ENCODE measurements at regions not wholly inside any gene's neighbourhood (a gene's known extent, or its start where the extent isn't known, plus 50 kb on each side); places are given as distances from the start of the nearest gene placed in this dataset.

- DNase-seq (ENCODE audit: low spot score), result no peak
Measured at GRCh38 chr13:76189882-76190519, 553.9 kb downstream of the LMO7 start.

- DNase-seq (ENCODE audit: low spot score), result no peak
Measured at GRCh38 chr13:76175961-76176725, 540.0 kb downstream of the LMO7 start.

GRCh38 chr13:76168661-76169060, 532.5 kb downstream of the LMO7 start:
- no peak for DNase-seq (ENCODE audit: low spot score)

GRCh38 chr13:76164290-76164689, 528.2 kb downstream of the LMO7 start:
- no peak for DNase-seq (ENCODE audit: low spot score)

DNA sequence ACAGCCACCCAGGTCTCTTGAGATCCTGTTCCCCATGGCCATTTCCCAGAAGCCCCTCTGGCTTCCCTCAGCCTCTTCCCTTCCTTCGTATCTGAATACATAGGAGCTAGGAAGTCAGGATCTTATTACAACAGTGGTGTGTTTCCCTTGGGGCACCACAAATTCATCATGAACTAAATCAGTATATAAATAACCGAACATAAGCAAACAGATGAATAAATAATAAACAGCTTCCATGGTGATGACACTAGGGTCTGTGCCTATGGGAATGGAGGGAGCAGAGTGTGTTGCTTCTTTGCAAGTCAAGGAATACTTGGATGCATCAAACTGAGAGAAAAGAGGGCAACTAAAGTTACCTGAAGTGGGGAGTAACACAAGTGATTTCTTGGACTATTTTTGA, 527.6 kb downstream of the LMO7 start:
- no peak for DNase-seq (ENCODE audit: low spot score)

DNA sequence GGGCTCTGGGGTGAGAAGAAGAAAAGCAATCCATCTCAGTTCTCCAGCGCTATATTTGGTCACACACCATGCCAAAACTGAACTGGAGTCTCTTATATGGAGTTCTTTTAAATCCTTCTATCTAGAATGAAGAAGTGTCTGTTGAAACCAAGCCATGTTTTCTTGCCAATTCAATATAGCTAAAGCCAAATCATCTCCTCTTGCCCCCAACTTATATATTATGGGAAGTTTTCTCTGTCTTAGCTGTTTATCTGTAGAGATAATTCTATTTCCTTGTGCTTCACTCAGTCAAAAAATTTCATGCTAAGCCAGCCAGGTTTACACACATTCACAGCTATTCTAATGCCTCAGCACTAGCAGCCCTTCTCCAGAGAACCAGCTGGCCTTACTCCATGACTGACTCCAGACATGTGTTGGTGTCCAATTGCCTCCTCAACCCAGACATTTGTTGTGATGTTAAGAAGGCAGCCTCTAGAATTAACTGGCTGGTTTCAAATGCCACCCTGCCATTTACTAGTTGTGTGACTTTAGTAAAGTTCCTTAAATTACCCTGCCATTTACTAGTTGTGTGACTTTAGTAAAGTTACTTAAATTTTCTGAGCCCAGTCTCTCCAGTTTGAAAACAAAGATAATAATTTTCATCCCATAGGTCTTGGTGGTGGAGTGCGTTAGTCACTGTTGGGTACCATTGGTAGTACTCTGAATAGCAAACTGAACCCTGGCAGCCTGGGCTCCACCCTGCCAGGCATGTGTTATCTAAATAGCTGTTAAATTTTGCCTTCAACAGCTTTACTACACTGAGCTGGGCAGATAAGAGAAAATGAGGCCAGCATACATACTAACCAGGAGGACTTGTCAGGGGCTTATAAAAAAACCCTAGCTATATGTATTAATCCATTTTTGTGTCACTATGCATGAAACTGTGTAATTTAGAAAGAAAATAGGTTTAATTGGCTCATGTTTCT, 525.1 kb downstream of the LMO7 start:
- DNase-seq (ENCODE audit: low spot score), result no peak

GRCh38 chr13:76160506-76160905, 524.4 kb downstream of the LMO7 start:
- DNase-seq (ENCODE audit: low spot score), result no peak

DNA sequence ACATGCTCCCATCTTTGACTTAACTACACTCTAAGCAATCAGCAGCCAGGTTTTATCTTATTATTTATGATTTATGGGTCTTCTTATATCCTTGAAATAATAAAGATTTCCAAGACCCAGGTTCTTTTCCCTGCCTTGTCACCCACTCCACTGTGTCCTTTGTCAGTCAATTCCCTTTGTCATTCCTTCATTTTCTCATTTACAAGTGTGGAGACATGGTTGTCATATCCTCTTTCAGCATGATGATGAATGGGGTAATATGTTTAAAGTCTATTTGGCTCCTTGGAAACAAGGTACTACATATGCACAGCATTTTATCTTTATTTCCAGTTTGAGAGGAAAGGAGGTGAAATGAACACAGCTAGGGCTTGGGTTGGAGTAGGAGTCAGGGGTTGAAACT, 521.8 kb downstream of the LMO7 start:
- no peak for DNase-seq (ENCODE audit: low spot score)

DNA sequence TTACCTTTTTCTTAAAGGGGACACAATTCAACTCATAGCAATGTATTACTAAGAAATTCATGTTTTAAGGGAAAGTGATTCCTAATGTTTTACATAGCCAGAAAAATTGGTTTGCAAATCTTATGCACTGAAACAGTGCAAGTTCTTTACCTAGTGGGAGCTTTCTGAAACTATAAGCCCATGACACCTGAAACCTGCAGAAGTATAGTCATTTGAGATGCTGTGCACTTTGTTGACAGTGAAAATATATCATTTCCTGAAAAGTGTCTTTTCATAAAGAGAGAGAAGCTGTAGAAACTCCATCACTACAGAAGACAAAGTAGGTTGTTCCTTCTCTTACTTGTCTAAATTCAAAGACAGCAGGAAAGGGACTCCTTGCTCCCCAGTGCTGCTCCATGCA, 517.1 kb downstream of the LMO7 start:
- DNase-seq (ENCODE audit: low spot score), result no peak

- no peak for DNase-seq (ENCODE audit: low spot score)
Measured at GRCh38 chr13:76148926-76149325, 512.8 kb downstream of the LMO7 start.

DNA sequence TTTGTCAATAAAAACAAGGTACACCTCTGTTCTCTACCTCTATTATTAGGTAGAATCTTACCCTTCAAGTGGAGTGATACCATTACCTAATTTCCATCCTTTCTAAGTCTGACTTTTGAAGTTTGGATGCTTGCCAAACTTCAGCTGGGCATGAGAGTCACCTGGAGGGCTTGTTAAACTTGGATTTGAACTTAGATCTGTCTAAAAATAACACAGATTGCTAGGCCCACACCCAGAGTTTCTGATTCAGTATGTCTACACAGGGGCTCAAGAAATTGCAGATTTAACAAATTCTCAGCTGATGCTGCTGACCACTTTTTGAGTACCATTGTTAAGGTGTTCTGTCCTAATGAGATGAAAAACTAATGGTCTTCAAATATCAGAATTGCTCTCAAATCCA, 512.2 kb downstream of the LMO7 start:
- DNase-seq (ENCODE audit: low spot score), result no peak

- no peak for DNase-seq (ENCODE audit: low spot score)
Measured at GRCh38 chr13:76132532-76132931, 496.4 kb downstream of the LMO7 start.

DNA sequence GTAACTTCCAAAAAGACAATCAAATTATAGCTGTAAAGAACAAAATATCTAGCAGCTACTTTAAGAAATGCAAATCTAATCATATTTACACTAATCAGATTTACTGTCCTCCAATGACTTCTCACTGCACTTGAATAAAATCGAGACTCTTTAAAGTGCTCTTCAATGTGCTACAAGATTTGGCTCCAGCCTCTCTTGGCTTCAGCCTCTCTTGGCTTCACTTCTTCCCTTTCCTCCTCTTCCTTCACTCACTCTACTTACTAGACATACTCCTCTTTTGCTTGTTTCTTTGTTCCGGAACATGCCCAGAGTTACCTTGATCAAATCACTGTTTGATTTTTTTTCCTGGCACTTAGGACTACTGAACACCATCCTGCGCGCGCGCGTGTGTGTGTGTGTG, 495.4 kb downstream of the LMO7 start:
- no peak for DNase-seq (ENCODE audit: low spot score)

DNA sequence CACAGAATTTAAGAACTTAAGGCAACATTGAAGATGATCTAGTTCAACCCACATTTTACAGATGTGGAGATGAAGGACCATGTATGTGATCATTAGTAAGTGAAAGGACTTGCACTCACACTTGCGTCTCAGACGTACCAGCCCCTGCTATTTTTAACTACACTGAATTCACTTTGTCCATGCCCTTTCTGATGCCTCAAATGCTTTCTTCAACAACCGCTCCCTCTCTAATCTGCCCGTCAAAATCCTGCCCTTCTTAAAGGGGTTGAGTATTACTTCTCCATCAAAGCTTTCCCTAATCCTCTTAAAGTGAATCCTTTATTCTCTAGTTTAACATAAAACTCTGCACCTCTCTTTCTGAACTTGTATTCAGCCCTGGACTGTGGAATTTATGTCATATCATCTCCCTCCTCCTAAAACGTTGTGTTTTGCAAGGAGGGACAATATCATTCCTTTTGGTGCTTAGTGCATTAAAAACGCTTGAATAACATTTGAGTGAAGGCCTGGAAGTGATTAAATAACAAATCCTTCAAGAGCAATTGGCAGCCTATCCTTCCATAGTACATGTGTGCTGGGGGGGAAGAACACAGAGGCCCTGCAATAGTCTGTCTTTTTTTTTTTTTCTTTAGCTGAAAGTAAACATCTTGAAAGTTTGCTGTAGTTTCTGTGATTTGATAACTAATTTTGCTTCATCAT, 493.3 kb downstream of the LMO7 start:
- no peak for DNase-seq (ENCODE audit: low spot score)

DNA sequence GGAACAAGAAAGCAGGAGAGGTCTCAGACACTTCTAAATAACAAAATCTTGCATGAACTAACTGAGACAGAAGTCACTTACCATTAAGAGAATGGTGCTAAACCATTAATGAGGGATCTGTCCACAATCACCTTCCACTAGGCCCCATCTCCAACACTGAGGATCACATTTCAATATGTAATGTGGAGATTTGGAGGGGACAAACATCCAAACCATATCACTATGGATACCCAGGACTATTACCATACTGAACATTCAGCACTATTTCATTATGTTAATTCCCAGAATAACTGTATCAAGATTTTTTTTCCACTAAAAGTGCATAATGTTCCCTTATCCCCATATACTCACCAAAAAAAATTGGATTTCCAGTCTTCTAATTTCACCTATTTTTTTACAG, 491.8 kb downstream of the LMO7 start:
- DNase-seq (ENCODE audit: low spot score), result no peak

DNA sequence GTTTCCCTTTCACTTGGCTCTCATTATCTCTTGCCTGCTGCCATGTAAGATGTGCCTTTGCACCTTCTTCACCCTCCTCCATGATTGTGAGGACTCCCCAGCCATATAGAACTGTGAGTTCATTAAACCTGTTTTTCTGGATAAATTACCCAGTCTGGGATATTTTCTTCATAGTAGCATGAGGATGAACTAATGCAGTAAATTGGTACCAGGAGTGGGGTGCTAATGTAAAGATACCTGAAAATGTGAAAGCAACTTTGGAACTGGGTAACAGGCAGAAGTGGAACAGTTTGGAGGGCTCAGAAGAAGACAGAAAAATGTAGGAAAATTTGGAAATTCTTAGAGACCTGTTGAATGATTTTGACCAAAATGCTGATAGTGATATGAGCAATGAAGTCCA, 487.4 kb downstream of the LMO7 start:
- no peak for DNase-seq (ENCODE audit: low spot score)

DNA sequence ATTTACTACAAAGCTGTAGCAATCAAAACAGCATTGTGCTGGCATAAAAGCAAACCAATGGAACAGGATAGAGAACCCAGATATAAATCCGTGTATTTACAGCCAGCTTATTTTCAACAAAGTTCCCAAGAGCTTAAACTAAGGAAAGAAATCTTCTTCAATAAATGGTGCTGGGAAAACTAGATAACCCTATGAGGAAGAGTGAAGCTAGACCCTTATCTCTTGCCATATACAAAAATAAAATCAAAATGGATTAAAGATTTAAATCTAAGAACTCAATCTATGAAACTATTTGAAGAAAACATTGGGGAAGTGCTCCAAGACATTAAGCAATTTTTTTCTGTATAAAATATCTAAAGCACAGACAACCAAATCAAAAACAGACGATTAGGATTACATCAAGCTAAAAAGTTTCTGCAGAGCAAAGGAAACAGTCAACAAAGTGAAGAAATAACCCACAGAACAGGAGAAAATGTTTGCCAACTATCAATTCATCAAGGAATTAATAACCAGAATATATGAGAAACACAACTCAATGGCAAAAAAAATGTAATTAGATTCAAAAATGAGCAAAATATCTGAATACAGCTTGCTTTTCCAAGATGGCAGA, 480.7 kb downstream of the LMO7 start:
- DNase-seq (ENCODE audit: low spot score), result no peak

DNA sequence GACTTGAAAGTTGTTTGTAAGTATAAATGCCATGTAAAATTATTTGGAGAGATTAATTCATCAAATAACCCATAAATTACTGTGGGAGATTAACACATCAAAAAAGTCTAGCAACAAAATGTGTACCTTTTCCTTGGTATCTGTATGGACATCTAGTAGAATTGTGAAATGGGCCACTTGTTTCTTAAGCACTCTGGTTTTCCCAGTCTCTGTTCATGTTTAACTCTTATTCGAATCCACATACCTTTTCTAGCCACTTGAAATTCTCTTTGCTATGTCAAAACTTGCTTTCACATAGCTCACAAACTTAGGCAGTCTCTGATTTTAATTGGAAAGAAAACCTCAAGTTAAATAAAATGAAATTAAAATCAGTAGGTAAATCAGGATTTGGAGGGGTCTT, 470.6 kb downstream of the LMO7 start:
- DNase-seq (ENCODE audit: low spot score), result no peak

DNA sequence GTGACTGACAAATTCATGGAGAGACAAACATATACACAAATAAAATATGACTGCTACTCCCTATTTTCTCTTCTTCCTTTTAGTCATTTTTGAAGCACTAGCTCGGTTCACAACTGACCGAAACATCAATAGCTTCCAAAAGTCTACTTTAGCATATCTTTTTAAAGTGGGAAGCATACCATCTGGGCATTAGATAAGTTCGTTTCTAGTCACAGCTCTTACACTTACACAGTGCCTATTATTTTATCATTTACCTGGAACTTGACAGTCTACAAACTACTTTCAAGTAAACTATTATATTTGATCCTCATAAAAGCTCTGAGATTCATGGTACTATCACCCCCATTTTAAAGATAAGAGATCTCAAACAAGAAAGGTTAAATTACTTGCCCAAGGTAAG, 458.5 kb downstream of the LMO7 start:
- DNase-seq (ENCODE audit: low spot score), result no peak

- no peak for DNase-seq (ENCODE audit: low spot score)
Measured at GRCh38 chr13:76091076-76091475, 454.9 kb downstream of the LMO7 start.

GRCh38 chr13:76086729-76087128, 450.6 kb downstream of the LMO7 start:
- no peak for DNase-seq (ENCODE audit: low spot score)

DNA sequence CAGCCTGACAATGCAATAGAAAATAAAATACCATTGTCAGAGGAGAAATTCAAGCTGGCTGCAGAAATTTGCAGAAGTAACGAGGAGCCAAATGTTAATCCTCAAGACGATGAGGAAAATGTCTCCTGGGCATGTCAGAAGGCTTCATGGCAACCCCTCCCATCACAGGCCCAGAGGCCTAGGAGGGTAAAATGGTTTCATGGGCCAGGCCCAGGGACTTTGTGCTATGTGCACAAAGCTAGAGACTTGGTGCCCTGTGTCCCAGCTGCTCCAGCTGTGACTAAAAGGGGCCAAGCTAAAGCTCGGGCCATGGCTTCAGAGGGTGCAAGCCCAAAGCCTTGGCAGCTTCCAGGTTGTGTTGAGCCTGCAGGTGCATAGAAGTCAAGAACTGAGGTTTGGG, 431.7 kb downstream of the LMO7 start:
- no peak for DNase-seq (ENCODE audit: low spot score)
